Breast epithelium (tissue), 3 donors: ENCODE measurements at regions not wholly inside any gene's neighbourhood (a gene's known extent, or its start where the extent isn't known, plus 50 kb on each side); places are given as distances from the start of the nearest gene placed in this dataset.

Experiments
- POLR2A ChIP-seq: fragments of 450-650 bp; IDR thresholded peaks from one replicate; pipeline ENCODE4 v1.6.1; 2016; ENCODE audit warnings: antibody characterized with exemption, mild to moderate bottlenecking, moderate library complexity
- TF ChIP-seq, protein P1 (sequence below), 3 donors: fragments of 450-650 bp; IDR thresholded peaks; one replicate each; pipeline ENCODE4 v1.5.1; 2016 to 2017; ENCODE audit warnings: antibody characterized with exemption in 3 of 3, mild to moderate bottlenecking in 3 of 3, moderate library complexity in 3 of 3

GRCh38 chr14:26963711-26964110, 365.9 kb upstream of the NOVA1 start:
- no peak for TF ChIP-seq POLR2A
- TF ChIP-seq, protein P1, sequence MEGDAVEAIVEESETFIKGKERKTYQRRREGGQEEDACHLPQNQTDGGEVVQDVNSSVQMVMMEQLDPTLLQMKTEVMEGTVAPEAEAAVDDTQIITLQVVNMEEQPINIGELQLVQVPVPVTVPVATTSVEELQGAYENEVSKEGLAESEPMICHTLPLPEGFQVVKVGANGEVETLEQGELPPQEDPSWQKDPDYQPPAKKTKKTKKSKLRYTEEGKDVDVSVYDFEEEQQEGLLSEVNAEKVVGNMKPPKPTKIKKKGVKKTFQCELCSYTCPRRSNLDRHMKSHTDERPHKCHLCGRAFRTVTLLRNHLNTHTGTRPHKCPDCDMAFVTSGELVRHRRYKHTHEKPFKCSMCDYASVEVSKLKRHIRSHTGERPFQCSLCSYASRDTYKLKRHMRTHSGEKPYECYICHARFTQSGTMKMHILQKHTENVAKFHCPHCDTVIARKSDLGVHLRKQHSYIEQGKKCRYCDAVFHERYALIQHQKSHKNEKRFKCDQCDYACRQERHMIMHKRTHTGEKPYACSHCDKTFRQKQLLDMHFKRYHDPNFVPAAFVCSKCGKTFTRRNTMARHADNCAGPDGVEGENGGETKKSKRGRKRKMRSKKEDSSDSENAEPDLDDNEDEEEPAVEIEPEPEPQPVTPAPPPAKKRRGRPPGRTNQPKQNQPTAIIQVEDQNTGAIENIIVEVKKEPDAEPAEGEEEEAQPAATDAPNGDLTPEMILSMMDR (IDR thresholded peaks at IDR 0.05) = no peak
